Stimulated activated CD4-positive, alpha-beta T cell treated with anti-CD3 and anti-CD28 coated beads, Interleukin-2, amount 100 ng/mL, for 48 hours (primary cell): ENCODE measurements at regions not wholly inside any gene's neighbourhood (a gene's known extent, or its start where the extent isn't known, plus 50 kb on each side); places are given as distances from the start of the nearest gene placed in this dataset.
"Not testable (repeated sequence)": the region's sequence is repeated elsewhere in the genome, so short reads cannot be mapped to it uniquely, and the experiment has no call there.

ENCODE experiments used
- DNase-seq, 2 donors: peaks; one replicate each; pipeline ENCODE4 v3.0.0-alpha.2; 2020

- DNase-seq, result no peak
Observed at GRCh38 chr1:228996281-228996680, 261.0 kb downstream of the RHOU start.

DNA sequence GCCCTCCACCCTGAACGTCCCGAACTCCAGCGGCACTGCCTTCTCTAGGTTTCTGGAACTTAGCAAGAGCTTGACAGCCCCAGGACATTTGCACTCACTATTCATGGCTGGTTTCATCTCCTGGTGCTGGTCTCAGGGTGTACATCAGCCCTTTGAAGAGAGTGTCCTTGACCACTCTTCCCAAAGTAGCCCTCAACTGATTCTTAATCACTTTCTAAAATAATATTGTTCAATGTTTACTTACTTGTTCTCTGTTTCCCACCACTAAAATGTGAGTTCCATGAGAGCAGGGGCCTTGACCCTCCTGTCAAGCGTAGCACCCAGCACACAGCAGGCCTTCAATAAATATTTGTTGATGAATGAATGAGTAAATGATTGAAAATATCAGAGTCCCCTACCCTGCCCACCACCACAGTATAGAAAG is 262.5 kb downstream of the RHOU start:
- no peak for DNase-seq

- no peak for DNase-seq
Observed at GRCh38 chr1:228998179-228998578, 262.9 kb downstream of the RHOU start.

GRCh38 chr1:228999446-229000170 is 264.3 kb downstream of the RHOU start:
- DNase-seq, result no peak

DNA sequence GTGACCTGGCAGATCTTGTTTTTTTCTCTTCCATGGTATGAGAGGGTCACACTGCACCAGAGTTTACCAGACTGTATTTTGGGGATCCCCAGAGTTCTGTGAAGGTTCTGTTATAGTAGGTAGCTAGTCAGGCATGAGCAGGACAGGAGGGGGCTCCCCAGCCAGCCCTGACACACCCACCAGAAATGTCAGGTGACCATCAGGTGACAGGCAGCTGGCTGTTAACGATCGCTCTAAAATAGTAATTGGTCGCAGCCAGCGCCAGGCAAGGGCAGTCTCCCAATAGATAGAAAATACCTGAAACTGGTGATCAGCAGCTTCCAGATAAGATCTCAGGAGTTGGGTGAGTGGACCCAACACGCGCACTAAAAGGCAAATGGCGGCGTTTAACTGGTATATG is 264.9 kb downstream of the RHOU start:
- no peak for DNase-seq

GRCh38 chr1:229001467-229002011 is 266.3 kb downstream of the RHOU start:
- DNase-seq, result no peak

- DNase-seq, result no peak
Observed at GRCh38 chr1:229002037-229002436, 266.8 kb downstream of the RHOU start.

DNA sequence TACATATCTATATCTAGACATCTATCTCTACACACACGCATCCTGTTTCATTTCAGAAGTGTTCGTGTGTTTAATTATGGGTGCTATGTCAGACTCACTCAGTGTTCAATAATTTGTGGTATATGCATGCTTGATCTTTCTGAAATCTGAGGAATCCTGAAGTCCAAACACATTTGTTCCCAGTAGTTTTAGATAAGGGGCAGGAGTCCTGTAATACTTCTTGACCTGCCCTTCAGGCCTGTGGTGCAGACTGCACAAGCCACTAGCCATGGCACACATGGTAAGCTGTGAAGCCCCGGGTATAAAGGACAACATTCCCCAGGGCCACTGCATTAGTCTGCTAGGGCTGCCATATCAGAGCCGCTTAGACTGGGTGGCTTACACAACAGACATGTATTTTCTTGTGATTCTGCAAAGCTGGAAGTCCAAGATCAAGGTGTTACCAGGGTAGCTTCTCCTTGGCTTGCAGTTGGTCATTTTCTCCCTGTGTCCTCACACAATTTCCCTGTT is 267.2 kb downstream of the RHOU start:
- DNase-seq, result no peak

GRCh38 chr1:229003233-229004031 is 267.5 kb upstream of the RAB4A start:
- DNase-seq, result no peak

GRCh38 chr1:229004066-229004833 is 266.7 kb upstream of the RAB4A start:
- DNase-seq, result no peak

GRCh38 chr1:229005097-229005496 is 265.8 kb upstream of the RAB4A start:
- no peak for DNase-seq

DNA sequence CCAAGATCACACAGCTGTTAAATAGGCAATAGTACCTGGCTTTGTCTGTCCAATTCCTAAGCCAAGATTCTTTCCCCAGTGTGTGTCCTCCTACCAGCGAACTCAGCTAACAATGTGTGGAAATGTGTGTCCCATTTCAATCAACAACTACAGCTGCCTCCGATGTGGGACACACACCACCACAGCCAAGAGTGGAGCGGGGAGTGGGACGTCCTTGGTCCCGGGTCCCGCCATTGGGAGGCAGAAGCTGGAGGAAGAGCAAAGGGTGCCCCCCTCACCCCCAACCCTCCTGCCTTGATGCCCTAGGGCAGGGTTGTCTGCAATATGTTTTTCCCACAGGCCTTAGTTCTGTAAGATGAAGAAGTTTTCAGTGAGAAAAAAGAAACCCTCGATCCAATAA is 265.4 kb upstream of the RAB4A start:
- DNase-seq, result no peak

- DNase-seq, result no peak
Observed at GRCh38 chr1:229006121-229006870, 264.6 kb upstream of the RAB4A start.

DNA sequence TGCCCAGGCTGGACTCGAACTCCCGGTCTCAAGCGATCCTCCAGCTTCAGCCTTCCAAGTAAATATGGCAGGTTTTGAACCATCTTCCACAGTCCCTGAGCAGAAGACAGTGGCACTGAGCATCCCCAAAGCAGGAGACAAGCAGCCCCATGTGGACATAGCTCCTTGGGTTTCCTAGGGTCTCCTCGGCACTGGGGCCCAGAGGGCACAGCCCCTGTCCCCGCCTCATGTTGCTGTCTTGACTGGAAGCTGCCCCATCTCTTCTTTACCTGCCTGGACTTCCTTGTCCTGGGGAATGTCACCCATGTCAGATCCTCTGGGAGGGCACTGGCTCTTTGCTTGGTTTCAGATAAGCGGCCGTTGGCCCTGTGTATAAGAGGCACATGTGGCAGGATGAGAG is 263.7 kb upstream of the RAB4A start:
- DNase-seq, result no peak

DNA sequence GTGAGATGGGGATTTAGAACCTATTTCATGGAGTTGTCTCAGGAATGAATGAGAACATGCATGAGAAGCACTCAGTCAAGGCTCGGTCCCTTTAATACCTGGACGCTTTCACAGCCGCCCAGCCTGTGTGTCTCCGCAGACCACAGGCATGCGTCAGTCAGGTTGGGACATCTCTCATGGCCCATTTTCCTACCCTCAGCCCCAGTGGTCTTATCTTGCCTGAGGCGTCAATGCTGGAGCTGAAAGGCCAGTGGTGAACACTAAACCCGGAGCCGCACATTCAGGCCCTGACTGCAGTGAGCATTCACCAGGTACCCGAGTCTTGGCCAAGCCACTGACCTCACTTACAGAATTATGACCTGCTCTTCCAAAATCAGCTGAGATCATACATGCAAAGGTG is 263.2 kb upstream of the RAB4A start:
- no peak for DNase-seq

DNA sequence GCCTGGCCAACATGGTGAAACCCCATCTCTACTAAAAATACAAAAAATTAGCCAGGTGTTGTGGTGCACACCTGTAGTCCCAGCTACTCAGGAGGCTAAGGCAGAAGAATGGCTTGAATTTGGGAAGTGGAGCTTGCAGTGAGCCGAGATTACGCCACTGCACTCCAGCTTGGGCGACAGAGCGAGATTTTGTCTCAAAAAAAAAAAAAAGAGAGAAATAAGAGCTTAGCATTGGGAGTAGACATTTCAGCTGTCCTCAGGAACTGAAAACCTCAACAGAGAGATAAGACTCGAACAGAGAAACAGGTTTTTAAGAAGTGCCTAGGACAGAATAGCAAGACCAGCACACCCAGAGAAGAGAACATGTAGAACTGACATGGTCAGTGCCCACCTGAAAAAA is 262.6 kb upstream of the RAB4A start:
- not testable (repeated sequence) for DNase-seq

DNA sequence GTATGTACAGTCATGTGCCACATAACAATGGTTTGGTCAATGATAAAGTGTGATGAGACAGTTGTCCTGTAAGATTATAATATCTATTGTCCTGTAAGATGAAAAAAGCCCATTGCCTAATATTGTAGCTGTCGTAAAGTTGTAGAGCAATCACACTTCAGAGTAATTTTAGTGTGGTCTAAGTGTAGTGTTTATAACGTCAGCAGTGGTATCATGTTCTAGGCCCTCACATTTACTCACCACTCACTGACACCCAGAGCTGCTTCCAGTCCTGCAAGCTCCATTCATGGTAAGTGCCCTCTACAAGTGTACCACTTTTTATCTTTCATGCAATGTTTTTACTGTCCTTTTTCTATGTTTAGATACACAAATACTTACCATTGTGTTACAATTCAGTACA is 259.9 kb upstream of the RAB4A start:
- DNase-seq, result no peak

DNA sequence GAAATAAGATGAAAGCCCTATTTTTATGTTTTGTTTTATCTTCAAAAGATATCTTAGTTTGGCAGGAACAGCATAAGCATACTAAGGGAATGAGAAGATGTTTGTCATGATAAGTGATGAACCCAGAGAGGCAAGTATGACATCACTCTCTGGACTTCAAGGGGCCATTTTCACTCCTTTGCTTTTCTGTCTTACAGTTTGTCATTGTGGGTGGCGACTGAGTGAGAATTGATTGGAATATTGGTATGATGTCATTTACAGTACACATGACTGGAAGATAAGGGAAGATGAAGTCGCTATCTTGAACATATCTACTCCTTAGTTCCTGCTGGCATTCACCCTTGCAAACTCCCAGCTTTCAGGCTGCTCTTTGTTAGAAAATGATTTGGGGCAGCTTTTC is 258.1 kb upstream of the RAB4A start:
- DNase-seq, result no peak

DNA sequence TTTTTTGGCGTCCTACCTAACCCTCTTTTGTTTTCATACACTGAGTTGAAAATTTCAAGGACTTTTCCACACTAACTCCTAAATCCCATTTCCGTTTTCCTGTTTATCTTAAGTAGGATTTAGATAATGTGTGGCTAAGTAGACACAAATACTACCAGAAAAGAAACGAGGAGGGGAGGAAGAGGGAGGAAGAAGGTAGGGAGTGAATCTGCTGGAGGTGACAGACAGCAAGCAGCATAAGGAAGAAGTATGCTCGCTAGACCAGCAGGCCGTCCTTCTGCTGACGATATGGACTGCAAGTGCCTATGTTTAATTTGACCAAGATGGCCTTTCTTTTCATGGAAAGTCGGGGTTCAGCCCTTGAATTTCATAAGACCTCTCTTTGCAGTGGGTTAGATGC is 256.9 kb upstream of the RAB4A start:
- no peak for DNase-seq

GRCh38 chr1:229015806-229016205 is 255.1 kb upstream of the RAB4A start:
- DNase-seq, result no peak

- DNase-seq, result no peak
Observed at GRCh38 chr1:229017091-229017490, 253.8 kb upstream of the RAB4A start.

DNA sequence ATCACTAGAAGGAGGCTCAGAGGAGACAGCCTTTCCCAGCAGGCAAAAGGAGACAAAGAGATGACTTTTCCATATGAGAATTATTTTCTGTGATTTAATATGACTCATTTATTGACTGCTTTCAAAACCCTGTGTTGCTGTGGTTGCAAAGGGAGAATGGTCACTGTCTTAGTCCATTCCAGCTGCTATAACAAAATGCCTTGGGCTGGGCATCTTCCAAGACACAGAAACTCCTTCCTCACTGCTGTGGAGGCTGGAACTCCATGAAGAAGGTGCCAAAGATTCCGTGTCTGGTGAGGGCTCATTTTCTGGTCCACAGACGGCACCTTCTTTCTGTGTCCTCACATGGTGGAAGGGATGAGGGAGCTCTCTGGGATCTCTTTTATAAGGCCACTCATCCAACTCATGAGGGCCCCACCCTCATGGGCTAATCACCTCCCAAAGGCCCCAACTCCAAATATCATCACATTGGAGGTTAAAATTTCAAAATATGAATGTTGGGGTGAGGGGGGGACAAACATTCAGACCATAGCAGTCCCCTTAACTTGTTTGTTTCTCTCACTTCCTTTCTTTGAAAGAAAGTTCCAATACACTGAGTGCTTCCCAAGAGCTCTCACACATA is 252.1 kb upstream of the RAB4A start:
- no peak for DNase-seq
